ENCODE measurements at regions not wholly inside any gene's neighbourhood (a gene's known extent, or its start where the extent isn't known, plus 50 kb on each side); places are given as distances from the start of the nearest gene placed in this dataset.

DNA sequence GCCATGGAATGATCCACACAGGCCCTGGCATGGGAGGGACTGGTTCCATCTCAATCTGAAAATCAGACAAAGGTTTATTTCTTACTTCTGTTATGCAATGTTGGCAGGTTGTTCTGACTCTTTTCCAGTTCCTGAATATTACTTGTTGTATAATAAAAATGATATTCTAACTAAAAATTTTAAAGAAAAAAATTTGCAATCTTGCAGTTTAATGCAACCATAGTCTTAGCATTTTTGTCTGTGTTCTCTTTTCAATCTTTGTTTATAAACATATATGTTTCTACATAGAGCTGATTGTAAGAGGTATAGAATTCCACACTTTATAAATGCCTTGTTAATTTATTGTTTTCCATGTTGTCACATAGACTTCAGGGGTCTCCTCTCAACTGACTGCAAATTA, 143.4 kb downstream of the RPIA start (continued):
- TF ChIP-seq ZNF274 (IDR thresholded peaks at IDR 0.05; ENCODE audit: insufficient read depth, insufficient read length), result no peak
- no peak for TF ChIP-seq ASH2L (IDR thresholded peaks at IDR 0.05; ENCODE audit: borderline replicate concordance, low read depth)
- no peak for TF ChIP-seq ZBED1 (IDR thresholded peaks at IDR 0.05; ENCODE audit: borderline replicate concordance)
- TF ChIP-seq SUZ12 (IDR thresholded peaks at IDR 0.05; ENCODE audit: unreplicated experiment), result no peak
- TF ChIP-seq LARP7 (IDR thresholded peaks at IDR 0.05), result no peak
- TF ChIP-seq, protein P1, sequence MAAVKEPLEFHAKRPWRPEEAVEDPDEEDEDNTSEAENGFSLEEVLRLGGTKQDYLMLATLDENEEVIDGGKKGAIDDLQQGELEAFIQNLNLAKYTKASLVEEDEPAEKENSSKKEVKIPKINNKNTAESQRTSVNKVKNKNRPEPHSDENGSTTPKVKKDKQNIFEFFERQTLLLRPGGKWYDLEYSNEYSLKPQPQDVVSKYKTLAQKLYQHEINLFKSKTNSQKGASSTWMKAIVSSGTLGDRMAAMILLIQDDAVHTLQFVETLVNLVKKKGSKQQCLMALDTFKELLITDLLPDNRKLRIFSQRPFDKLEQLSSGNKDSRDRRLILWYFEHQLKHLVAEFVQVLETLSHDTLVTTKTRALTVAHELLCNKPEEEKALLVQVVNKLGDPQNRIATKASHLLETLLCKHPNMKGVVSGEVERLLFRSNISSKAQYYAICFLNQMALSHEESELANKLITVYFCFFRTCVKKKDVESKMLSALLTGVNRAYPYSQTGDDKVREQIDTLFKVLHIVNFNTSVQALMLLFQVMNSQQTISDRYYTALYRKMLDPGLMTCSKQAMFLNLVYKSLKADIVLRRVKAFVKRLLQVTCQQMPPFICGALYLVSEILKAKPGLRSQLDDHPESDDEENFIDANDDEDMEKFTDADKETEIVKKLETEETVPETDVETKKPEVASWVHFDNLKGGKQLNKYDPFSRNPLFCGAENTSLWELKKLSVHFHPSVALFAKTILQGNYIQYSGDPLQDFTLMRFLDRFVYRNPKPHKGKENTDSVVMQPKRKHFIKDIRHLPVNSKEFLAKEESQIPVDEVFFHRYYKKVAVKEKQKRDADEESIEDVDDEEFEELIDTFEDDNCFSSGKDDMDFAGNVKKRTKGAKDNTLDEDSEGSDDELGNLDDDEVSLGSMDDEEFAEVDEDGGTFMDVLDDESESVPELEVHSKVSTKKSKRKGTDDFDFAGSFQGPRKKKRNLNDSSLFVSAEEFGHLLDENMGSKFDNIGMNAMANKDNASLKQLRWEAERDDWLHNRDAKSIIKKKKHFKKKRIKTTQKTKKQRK (IDR thresholded peaks at IDR 0.05; ENCODE audit: low read depth, low read length), result no peak
- no peak for TF ChIP-seq STAT1 (conservative IDR thresholded peaks at IDR 0.05)
- no peak for TF ChIP-seq SPI1 (IDR thresholded peaks at IDR 0.05; ENCODE audit: borderline replicate concordance, insufficient read depth, low read depth, low read length)
- TF ChIP-seq STAT3 (IDR thresholded peaks at IDR 0.05; ENCODE audit: low read depth, low read length), result no peak
- TF ChIP-seq CUX1 (IDR thresholded peaks at IDR 0.05; ENCODE audit: insufficient replicate concordance, low read depth, low read length), result no peak
- TF ChIP-seq, protein P2, sequence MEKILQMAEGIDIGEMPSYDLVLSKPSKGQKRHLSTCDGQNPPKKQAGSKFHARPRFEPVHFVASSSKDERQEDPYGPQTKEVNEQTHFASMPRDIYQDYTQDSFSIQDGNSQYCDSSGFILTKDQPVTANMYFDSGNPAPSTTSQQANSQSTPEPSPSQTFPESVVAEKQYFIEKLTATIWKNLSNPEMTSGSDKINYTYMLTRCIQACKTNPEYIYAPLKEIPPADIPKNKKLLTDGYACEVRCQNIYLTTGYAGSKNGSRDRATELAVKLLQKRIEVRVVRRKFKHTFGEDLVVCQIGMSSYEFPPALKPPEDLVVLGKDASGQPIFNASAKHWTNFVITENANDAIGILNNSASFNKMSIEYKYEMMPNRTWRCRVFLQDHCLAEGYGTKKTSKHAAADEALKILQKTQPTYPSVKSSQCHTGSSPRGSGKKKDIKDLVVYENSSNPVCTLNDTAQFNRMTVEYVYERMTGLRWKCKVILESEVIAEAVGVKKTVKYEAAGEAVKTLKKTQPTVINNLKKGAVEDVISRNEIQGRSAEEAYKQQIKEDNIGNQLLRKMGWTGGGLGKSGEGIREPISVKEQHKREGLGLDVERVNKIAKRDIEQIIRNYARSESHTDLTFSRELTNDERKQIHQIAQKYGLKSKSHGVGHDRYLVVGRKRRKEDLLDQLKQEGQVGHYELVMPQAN (conservative IDR thresholded peaks at IDR 0.05), result no peak
- TF ChIP-seq TAF1 (IDR thresholded peaks at IDR 0.05; ENCODE audit: borderline replicate concordance, low read depth, low read length), result no peak
- TF ChIP-seq PBX3 (IDR thresholded peaks at IDR 0.05; ENCODE audit: insufficient replicate concordance, low read depth, low read length), result no peak
- TF ChIP-seq RAD51 (IDR thresholded peaks at IDR 0.05), result no peak
